ENCODE measurements at regions not wholly inside any gene's neighbourhood (a gene's known extent, or its start where the extent isn't known, plus 50 kb on each side); places are given as distances from the start of the nearest gene placed in this dataset.

GRCh38 chr7:18179093-18179492 lies 151.4 kb upstream of the PRPS1L1 start:
- Histone ChIP-seq H3K9ac (ENCODE audit: low read length) (no peak overlapping the region), H3K4me2 (ENCODE audit: low read depth, low read length, poor library complexity, severe bottlenecking) (no peak overlapping the region), H3K36me3 (ENCODE audit: insufficient read depth, low read length) (no peaks in the 10 kb centered on the region), H3K27ac (ENCODE audit: low read length) (no peak overlapping the region), H3K4me1 (ENCODE audit: low read length) (no peaks in the 10 kb centered on the region), H3K9me2 (replicated peaks; ENCODE audit: insufficient read depth, low read length) (no peaks in the 10 kb centered on the region), H3K4me3 (ENCODE audit: low read length) (no peak overlapping the region), H4K20me1 (ENCODE audit: insufficient read depth, low read depth, low read length) (no peaks in the 10 kb centered on the region), H2AFZ (ENCODE audit: low read length) (no peak overlapping the region), H3K9me3 (ENCODE audit: low read length) (no peaks in the 10 kb centered on the region), H3K27me3 (ENCODE audit: low read length) (no peaks in the 10 kb centered on the region), H3K79me2 (ENCODE audit: low read length) (no peaks in the 10 kb centered on the region)
- DNase-seq: no peak

GRCh38 chr7:18180685-18181084 lies 153.0 kb upstream of the PRPS1L1 start:
- no peak for DNase-seq
- H3K9me3 ChIP-seq (ENCODE audit: low read length): no peaks in the 10 kb centered on the region
- H2AFZ ChIP-seq (ENCODE audit: low read length): no peak overlapping the region
- H3K36me3 ChIP-seq (ENCODE audit: insufficient read depth, low read length): no peaks in the 10 kb centered on the region
- no peak overlapping the region for H3K9ac ChIP-seq (ENCODE audit: low read length)
- no peaks in the 10 kb centered on the region for H3K4me1 ChIP-seq (ENCODE audit: low read length)
- H4K20me1 ChIP-seq (ENCODE audit: insufficient read depth, low read depth, low read length): no peaks in the 10 kb centered on the region
- no peaks in the 10 kb centered on the region for H3K9me2 ChIP-seq (replicated peaks; ENCODE audit: insufficient read depth, low read length)
- no peaks in the 10 kb centered on the region for H3K79me2 ChIP-seq (ENCODE audit: low read length)
- no peak overlapping the region for H3K4me2 ChIP-seq (ENCODE audit: low read depth, low read length, poor library complexity, severe bottlenecking)
- H3K4me3 ChIP-seq (ENCODE audit: low read length): no peak overlapping the region
- H3K27me3 ChIP-seq (ENCODE audit: low read length): no peaks in the 10 kb centered on the region
- no peak overlapping the region for H3K27ac ChIP-seq (ENCODE audit: low read length)

GRCh38 chr7:18189500-18190126 lies 162.0 kb upstream of the PRPS1L1 start:
- no peaks in the 10 kb centered on the region for H3K27me3 ChIP-seq (ENCODE audit: low read length)
- H2AFZ ChIP-seq (ENCODE audit: low read length): no peak overlapping the region
- no peaks in the 10 kb centered on the region for H3K9me3 ChIP-seq (ENCODE audit: low read length)
- H3K79me2 ChIP-seq (ENCODE audit: low read length): no peaks in the 10 kb centered on the region
- no peaks in the 10 kb centered on the region for H3K36me3 ChIP-seq (ENCODE audit: insufficient read depth, low read length)
- H3K9me2 ChIP-seq (replicated peaks; ENCODE audit: insufficient read depth, low read length): no peaks in the 10 kb centered on the region
- H3K4me3 ChIP-seq (ENCODE audit: low read length): no peak overlapping the region
- no peak for DNase-seq
- H3K27ac ChIP-seq (ENCODE audit: low read length): no peak overlapping the region
- no peaks in the 10 kb centered on the region for H4K20me1 ChIP-seq (ENCODE audit: insufficient read depth, low read depth, low read length)
- H3K4me2 ChIP-seq (ENCODE audit: low read depth, low read length, poor library complexity, severe bottlenecking): no peak overlapping the region
- H3K9ac ChIP-seq (ENCODE audit: low read length): no peak overlapping the region
- H3K4me1 ChIP-seq (ENCODE audit: low read length): no peaks in the 10 kb centered on the region

- no peaks in the 10 kb centered on the region for H3K4me1 ChIP-seq (ENCODE audit: low read length)
- no peak for DNase-seq
- H3K4me2 ChIP-seq (ENCODE audit: low read depth, low read length, poor library complexity, severe bottlenecking): no peak overlapping the region
- H3K27ac ChIP-seq (ENCODE audit: low read length): no peak overlapping the region
- H4K20me1 ChIP-seq (ENCODE audit: insufficient read depth, low read depth, low read length): no peaks in the 10 kb centered on the region
- no peak overlapping the region for H2AFZ ChIP-seq (ENCODE audit: low read length)
- no peaks in the 10 kb centered on the region for H3K27me3 ChIP-seq (ENCODE audit: low read length)
- no peaks in the 10 kb centered on the region for H3K9me3 ChIP-seq (ENCODE audit: low read length)
- no peak overlapping the region for H3K4me3 ChIP-seq (ENCODE audit: low read length)
- no peaks in the 10 kb centered on the region for H3K79me2 ChIP-seq (ENCODE audit: low read length)
- H3K9me2 ChIP-seq (replicated peaks; ENCODE audit: insufficient read depth, low read length): no peaks in the 10 kb centered on the region
- H3K36me3 ChIP-seq (ENCODE audit: insufficient read depth, low read length): no peaks in the 10 kb centered on the region
- no peak overlapping the region for H3K9ac ChIP-seq (ENCODE audit: low read length)
Observed at GRCh38 chr7:18191341-18191740, 163.7 kb upstream of the PRPS1L1 start.

- Histone ChIP-seq H3K79me2 (ENCODE audit: low read length) (no peaks in the 10 kb centered on the region), H3K9me3 (ENCODE audit: low read length) (no peaks in the 10 kb centered on the region), H3K4me1 (ENCODE audit: low read length) (no peaks in the 10 kb centered on the region), H3K9ac (ENCODE audit: low read length) (no peak overlapping the region), H3K27me3 (ENCODE audit: low read length) (no peaks in the 10 kb centered on the region), H3K4me3 (ENCODE audit: low read length) (no peak overlapping the region), H3K36me3 (ENCODE audit: insufficient read depth, low read length) (no peaks in the 10 kb centered on the region), H3K27ac (ENCODE audit: low read length) (no peak overlapping the region), H3K4me2 (ENCODE audit: low read depth, low read length, poor library complexity, severe bottlenecking) (no peak overlapping the region), H4K20me1 (ENCODE audit: insufficient read depth, low read depth, low read length) (no peaks in the 10 kb centered on the region), H3K9me2 (replicated peaks; ENCODE audit: insufficient read depth, low read length) (no peaks in the 10 kb centered on the region), H2AFZ (ENCODE audit: low read length) (no peak overlapping the region)
- DNase-seq: no peak
Observed at GRCh38 chr7:18191862-18192625, 164.4 kb upstream of the PRPS1L1 start.

GRCh38 chr7:18194616-18195015 lies 167.0 kb upstream of the PRPS1L1 start:
- H3K9me3 ChIP-seq (ENCODE audit: low read length): no peaks in the 10 kb centered on the region
- H3K27me3 ChIP-seq (ENCODE audit: low read length): no peaks in the 10 kb centered on the region
- no peaks in the 10 kb centered on the region for H4K20me1 ChIP-seq (ENCODE audit: insufficient read depth, low read depth, low read length)
- H3K4me3 ChIP-seq (ENCODE audit: low read length): no peak overlapping the region
- H3K4me1 ChIP-seq (ENCODE audit: low read length): no peaks in the 10 kb centered on the region
- H3K9me2 ChIP-seq (replicated peaks; ENCODE audit: insufficient read depth, low read length): no peaks in the 10 kb centered on the region
- no peak overlapping the region for H3K9ac ChIP-seq (ENCODE audit: low read length)
- H3K79me2 ChIP-seq (ENCODE audit: low read length): no peaks in the 10 kb centered on the region
- DNase-seq: no peak
- H3K36me3 ChIP-seq (ENCODE audit: insufficient read depth, low read length): no peaks in the 10 kb centered on the region
- no peak overlapping the region for H2AFZ ChIP-seq (ENCODE audit: low read length)
- H3K27ac ChIP-seq (ENCODE audit: low read length): no peak overlapping the region
- H3K4me2 ChIP-seq (ENCODE audit: low read depth, low read length, poor library complexity, severe bottlenecking): no peak overlapping the region

- no peaks in the 10 kb centered on the region for H3K9me3 ChIP-seq (ENCODE audit: low read length)
- H3K79me2 ChIP-seq (ENCODE audit: low read length): no peaks in the 10 kb centered on the region
- H3K4me2 ChIP-seq (ENCODE audit: low read depth, low read length, poor library complexity, severe bottlenecking): no peak overlapping the region
- H3K9me2 ChIP-seq (replicated peaks; ENCODE audit: insufficient read depth, low read length): no peaks in the 10 kb centered on the region
- H3K36me3 ChIP-seq (ENCODE audit: insufficient read depth, low read length): no peaks in the 10 kb centered on the region
- H3K27ac ChIP-seq (ENCODE audit: low read length): no peak overlapping the region
- H3K9ac ChIP-seq (ENCODE audit: low read length): no peak overlapping the region
- H3K4me1 ChIP-seq (ENCODE audit: low read length): no peaks in the 10 kb centered on the region
- no peak overlapping the region for H2AFZ ChIP-seq (ENCODE audit: low read length)
- H4K20me1 ChIP-seq (ENCODE audit: insufficient read depth, low read depth, low read length): no peaks in the 10 kb centered on the region
- H3K4me3 ChIP-seq (ENCODE audit: low read length): no peak overlapping the region
- no peak for DNase-seq
- no peaks in the 10 kb centered on the region for H3K27me3 ChIP-seq (ENCODE audit: low read length)
Observed at GRCh38 chr7:18196638-18197037, 169.0 kb upstream of the PRPS1L1 start.

- no peak overlapping the region for H3K9ac ChIP-seq (ENCODE audit: low read length)
- H3K27ac ChIP-seq (ENCODE audit: low read length): no peak overlapping the region
- no peaks in the 10 kb centered on the region for H4K20me1 ChIP-seq (ENCODE audit: insufficient read depth, low read depth, low read length)
- H2AFZ ChIP-seq (ENCODE audit: low read length): no peak overlapping the region
- no peak for DNase-seq
- H3K9me3 ChIP-seq (ENCODE audit: low read length): no peaks in the 10 kb centered on the region
- no peaks in the 10 kb centered on the region for H3K27me3 ChIP-seq (ENCODE audit: low read length)
- no peaks in the 10 kb centered on the region for H3K79me2 ChIP-seq (ENCODE audit: low read length)
- peaks cover 5% of the 10 kb centered on the region; the same call in 1 of the 2 replicates for H3K4me1 ChIP-seq (ENCODE audit: low read length)
- no peak overlapping the region for H3K4me3 ChIP-seq (ENCODE audit: low read length)
- no peaks in the 10 kb centered on the region for H3K36me3 ChIP-seq (ENCODE audit: insufficient read depth, low read length)
- no peak overlapping the region for H3K4me2 ChIP-seq (ENCODE audit: low read depth, low read length, poor library complexity, severe bottlenecking)
- H3K9me2 ChIP-seq (replicated peaks; ENCODE audit: insufficient read depth, low read length): no peaks in the 10 kb centered on the region
Observed at GRCh38 chr7:18198868-18199267, 171.2 kb upstream of the PRPS1L1 start.
